Spleen (tissue), 11 donors: ENCODE measurements at regions not wholly inside any gene's neighbourhood (a gene's known extent, or its start where the extent isn't known, plus 50 kb on each side); places are given as distances from the start of the nearest gene placed in this dataset.

ENCODE experiments used
- DNase-seq: peaks from one replicate; pipeline ENCODE4 v3.0.0-alpha.2; 2020
- H3K27ac ChIP-seq, 8 donors: fragments of 200-600 bp; sonication (generic) in 7 of 8; 1 replicate in 4 of 8; 2 replicates in 4 of 8; pipeline versions ENCODE4 v1.5.0 to v1.8.0; 2016 to 2021; ENCODE audit warnings: inconsistent platforms in 4 of 8, mild to moderate bottlenecking in 4 of 8, moderate library complexity in 1 of 8
- H3K27me3 ChIP-seq, 7 donors: fragments of 200-600 bp; sonication (generic) in 6 of 7; replicated peaks in 1 of 7; 1 replicate in 4 of 7; 2 replicates in 3 of 7; pipeline versions ENCODE4 v1.5.0 to v1.8.0; 2016 to 2021; ENCODE audit warnings: inconsistent platforms in 3 of 7, mild to moderate bottlenecking in 1 of 7
- H3K36me3 ChIP-seq, 6 donors: fragments of 200-600 bp; sonication (generic) in 5 of 6; 1 replicate in 4 of 6; 2 replicates in 2 of 6; pipeline versions ENCODE4 v1.5.0 to v1.8.0; 2016 to 2021; ENCODE audit warnings: inconsistent platforms in 2 of 6
- H3K4me1 ChIP-seq, 6 donors: fragments of 200-600 bp; sonication (generic) in 5 of 6; 1 replicate in 3 of 6; 2 replicates in 3 of 6; pipeline versions ENCODE4 v1.5.0 to v1.8.0; 2016 to 2021; ENCODE audit warnings: inconsistent platforms in 3 of 6
- H3K4me3 ChIP-seq, 8 donors: fragments of 200-600 bp; sonication (generic) in 7 of 8; 1 replicate in 4 of 8; 2 replicates in 4 of 8; pipeline versions ENCODE4 v1.5.0 to v1.8.0; 2016 to 2021; ENCODE audit warnings: inconsistent platforms in 4 of 8, mild to moderate bottlenecking in 4 of 8, moderate library complexity in 2 of 8
- H3K9me3 ChIP-seq, 8 donors: fragments of 200-600 bp; sonication (generic) in 7 of 8; 1 replicate in 4 of 8; 2 replicates in 4 of 8; pipeline versions ENCODE4 v1.5.0 to v1.8.0; 2016 to 2021; ENCODE audit warnings: inconsistent platforms in 4 of 8
- CTCF ChIP-seq, 11 experiments: fragments of 200-600 bp in 7 of 11; fragments of 450-650 bp in 4 of 11; sonication (generic) in 4 of 11; IDR thresholded peaks in 8 of 11; conservative IDR thresholded peaks in 3 of 11; 1 replicate in 7 of 11; 2 replicates in 4 of 11; pipeline versions ENCODE4 v1.4.0 to v1.8.0; 2016 to 2021; ENCODE audit warnings: antibody characterized with exemption in 11 of 11, inconsistent platforms in 4 of 11, mild to moderate bottlenecking in 1 of 11
- POLR2A ChIP-seq, 3 donors: fragments of 450-650 bp; IDR thresholded peaks; one replicate each; pipeline ENCODE4 v1.5.1; 2017; ENCODE audit warnings: antibody characterized with exemption in 3 of 3, mild to moderate bottlenecking in 1 of 3
- POLR2AphosphoS5 ChIP-seq, 3 donors: sonication (generic); formaldehyde crosslinking; IDR thresholded peaks; one replicate each; pipeline ENCODE4 v1.5.1; 2017; ENCODE audit warnings: antibody characterized with exemption in 3 of 3
- WGBS, 5 donors: extraction: QIAGEN DNeasy Blood & Tissue Kit in 3 of 5; methylation state at CpG; one replicate each; pipeline versions ENCODE4 v1.1.5 to v1.1.7; 2013 to 2018; 5-methylcytosine and 5-hydroxymethylcytosine counted together
- intact Hi-C: fragments of 100-400 bp; cut with DNase I; formaldehyde crosslinking; loops from one replicate; pipeline ENCODE4 v1.15.0; 2023; ENCODE audit warnings: low total_unique reads
- donor health status: healthy with polysubstance abuse.
- donor health status: DM: no; HTN: no; CAD: no; lungs with moderate emphysema.
- donor health status: DM: no; HTN: no; CAD: no.
- donor health status: Bipolar disorder and iron deficiency.
- donor health status: healthy.
- donor health status: DM: no; HTN: no; CAD: no.
- donor health status: DM: yes; HTN: yes; CAD: no.

- no peak for DNase-seq
- H3K27me3 ChIP-seq = no peaks in the 10 kb centered on the region
- intact Hi-C loops = no loop called here
- H3K4me1 ChIP-seq = no peaks in the 10 kb centered on the region
- no peak overlapping the region for H3K4me3 ChIP-seq
- TF ChIP-seq POLR2A (IDR thresholded peaks at IDR 0.05) = no peak
- no peak for TF ChIP-seq CTCF (IDR thresholded peaks at IDR 0.05 in 8 of 11, conservative IDR thresholded peaks at IDR 0.05 in 3 of 11)
- no peak for TF ChIP-seq POLR2AphosphoS5 (IDR thresholded peaks at IDR 0.05)
- H3K36me3 ChIP-seq = no peaks in the 10 kb centered on the region
- WGBS, 5 donors = 0 to 92% (median 67%) methylated on average over 1 of the region's 1 CpG
- H3K9me3 ChIP-seq = peaks cover 3 to 42% (median 17%) of the 10 kb centered on the region in 8 donors
- no peak overlapping the region for H3K27ac ChIP-seq
Measured at GRCh38 chr2:188238386-188238785, 53.3 kb upstream of the GULP1 start.
